ENCODE measurements at regions not wholly inside any gene's neighbourhood (a gene's known extent, or its start where the extent isn't known, plus 50 kb on each side); places are given as distances from the start of the nearest gene placed in this dataset.

GRCh38 chr3:197425485-197426120 is 127.2 kb upstream of the DLG1 start:
- H3K4me1 ChIP-seq (ENCODE audit: control insufficient read depth in 2 of 2, insufficient read depth in 2 of 2, low read length in 2 of 2), result peaks cover 0 to 25% of the 10 kb centered on the region in 2 donors
- H3K4me3 ChIP-seq (ENCODE audit: low read length in 2 of 2), result no peak overlapping the region
- DNase-seq (ENCODE audit: low read depth in 6 of 9, low spot score in 9 of 9), result no peak
- no peak overlapping the region for H3K27ac ChIP-seq (ENCODE audit: low read depth in 1 of 2, low read length in 1 of 2)
- H3K9me3 ChIP-seq (ENCODE audit: control insufficient read depth in 2 of 2, insufficient read depth in 1 of 2, low read length in 1 of 2), result no peaks in the 10 kb centered on the region
- H3K27me3 ChIP-seq (ENCODE audit: control insufficient read depth in 2 of 2, insufficient read depth in 1 of 2, low read length in 1 of 2), result peaks cover 0 to 10% of the 10 kb centered on the region in 2 donors
- 91% methylated on average over 14 of the region's 14 CpGs for WGBS
- no peaks in the 10 kb centered on the region for H3K36me3 ChIP-seq (ENCODE audit: control insufficient read depth in 2 of 2, insufficient read depth in 2 of 2, low read length in 1 of 2)

GRCh38 chr3:197424674-197425484 is 126.5 kb upstream of the DLG1 start:
- H3K36me3 ChIP-seq (ENCODE audit: control insufficient read depth in 2 of 2, insufficient read depth in 2 of 2, low read length in 1 of 2), result no peaks in the 10 kb centered on the region
- H3K9me3 ChIP-seq (ENCODE audit: control insufficient read depth in 2 of 2, insufficient read depth in 1 of 2, low read length in 1 of 2), result no peaks in the 10 kb centered on the region
- H3K4me1 ChIP-seq (ENCODE audit: control insufficient read depth in 2 of 2, insufficient read depth in 2 of 2, low read length in 2 of 2), result peaks cover 0 to 23% of the 10 kb centered on the region in 2 donors
- H3K27me3 ChIP-seq (ENCODE audit: control insufficient read depth in 2 of 2, insufficient read depth in 1 of 2, low read length in 1 of 2), result peaks cover 0 to 10% of the 10 kb centered on the region in 2 donors
- H3K4me3 ChIP-seq (ENCODE audit: low read length in 2 of 2), result no peak overlapping the region
- no peak overlapping the region for H3K27ac ChIP-seq (ENCODE audit: low read depth in 1 of 2, low read length in 1 of 2)
- 81% methylated on average over 14 of the region's 14 CpGs for WGBS
- no peak for DNase-seq (ENCODE audit: low read depth in 6 of 9, low spot score in 9 of 9)

- DNase-seq (ENCODE audit: low read depth in 6 of 9, low spot score in 9 of 9), result no peak
- 81% methylated on average over 11 of the region's 11 CpGs for WGBS
- H3K36me3 ChIP-seq (ENCODE audit: control insufficient read depth in 2 of 2, insufficient read depth in 2 of 2, low read length in 1 of 2), result no peaks in the 10 kb centered on the region
- no peaks in the 10 kb centered on the region for H3K9me3 ChIP-seq (ENCODE audit: control insufficient read depth in 2 of 2, insufficient read depth in 1 of 2, low read length in 1 of 2)
- H3K4me3 ChIP-seq (ENCODE audit: low read length in 2 of 2), result no peak overlapping the region
- H3K27me3 ChIP-seq (ENCODE audit: control insufficient read depth in 2 of 2, insufficient read depth in 1 of 2, low read length in 1 of 2), result peaks cover 0 to 10% of the 10 kb centered on the region in 2 donors
- peaks cover 0 to 16% of the 10 kb centered on the region in 2 donors for H3K4me1 ChIP-seq (ENCODE audit: control insufficient read depth in 2 of 2, insufficient read depth in 2 of 2, low read length in 2 of 2)
- no peak overlapping the region for H3K27ac ChIP-seq (ENCODE audit: low read depth in 1 of 2, low read length in 1 of 2)
Observed at GRCh38 chr3:197424266-197424665, 125.9 kb upstream of the DLG1 start.

- no peak for DNase-seq (ENCODE audit: low read depth in 6 of 9, low spot score in 9 of 9)
- no peaks in the 10 kb centered on the region for H3K9me3 ChIP-seq (ENCODE audit: control insufficient read depth in 2 of 2, insufficient read depth in 1 of 2, low read length in 1 of 2)
- H3K27ac ChIP-seq (ENCODE audit: low read depth in 1 of 2, low read length in 1 of 2), result no peak overlapping the region
- WGBS, result 88% methylated on average over 11 of the region's 11 CpGs
- H3K27me3 ChIP-seq (ENCODE audit: control insufficient read depth in 2 of 2, insufficient read depth in 1 of 2, low read length in 1 of 2), result peaks cover 0 to 8% of the 10 kb centered on the region in 2 donors
- peaks cover 0 to 13% of the 10 kb centered on the region in 2 donors for H3K4me1 ChIP-seq (ENCODE audit: control insufficient read depth in 2 of 2, insufficient read depth in 2 of 2, low read length in 2 of 2)
- no peaks in the 10 kb centered on the region for H3K36me3 ChIP-seq (ENCODE audit: control insufficient read depth in 2 of 2, insufficient read depth in 2 of 2, low read length in 1 of 2)
- H3K4me3 ChIP-seq (ENCODE audit: low read length in 2 of 2), result no peak overlapping the region
Observed at GRCh38 chr3:197423376-197423775, 125.0 kb upstream of the DLG1 start.

- 89% methylated on average over 7 of the region's 7 CpGs for WGBS
- Histone ChIP-seq H3K27ac (ENCODE audit: low read depth in 1 of 2, low read length in 1 of 2) (no peak overlapping the region), H3K9me3 (ENCODE audit: control insufficient read depth in 2 of 2, insufficient read depth in 1 of 2, low read length in 1 of 2) (no peaks in the 10 kb centered on the region), H3K4me3 (ENCODE audit: low read length in 2 of 2) (no peak overlapping the region), H3K27me3 (ENCODE audit: control insufficient read depth in 2 of 2, insufficient read depth in 1 of 2, low read length in 1 of 2) (peaks cover 0 to 5% of the 10 kb centered on the region in 2 donors), H3K4me1 (ENCODE audit: control insufficient read depth in 2 of 2, insufficient read depth in 2 of 2, low read length in 2 of 2) (peaks cover 0 to 6% of the 10 kb centered on the region in 2 donors), H3K36me3 (ENCODE audit: control insufficient read depth in 2 of 2, insufficient read depth in 2 of 2, low read length in 1 of 2) (no peaks in the 10 kb centered on the region)
- no peak for DNase-seq (ENCODE audit: low read depth in 6 of 9, low spot score in 9 of 9)
Observed at GRCh38 chr3:197422506-197422905, 124.1 kb upstream of the DLG1 start.

GRCh38 chr3:197421021-197421420 is 122.6 kb upstream of the DLG1 start:
- peaks cover 0 to 6% of the 10 kb centered on the region in 2 donors for H3K4me1 ChIP-seq (ENCODE audit: control insufficient read depth in 2 of 2, insufficient read depth in 2 of 2, low read length in 2 of 2)
- no peak for DNase-seq (ENCODE audit: low read depth in 6 of 9, low spot score in 9 of 9)
- no peak overlapping the region for H3K4me3 ChIP-seq (ENCODE audit: low read length in 2 of 2)
- H3K9me3 ChIP-seq (ENCODE audit: control insufficient read depth in 2 of 2, insufficient read depth in 1 of 2, low read length in 1 of 2), result no peaks in the 10 kb centered on the region
- WGBS, result 90% methylated on average over 9 of the region's 9 CpGs
- peaks cover 0 to 5% of the 10 kb centered on the region in 2 donors for H3K27me3 ChIP-seq (ENCODE audit: control insufficient read depth in 2 of 2, insufficient read depth in 1 of 2, low read length in 1 of 2)
- H3K36me3 ChIP-seq (ENCODE audit: control insufficient read depth in 2 of 2, insufficient read depth in 2 of 2, low read length in 1 of 2), result no peaks in the 10 kb centered on the region
- H3K27ac ChIP-seq (ENCODE audit: low read depth in 1 of 2, low read length in 1 of 2), result no peak overlapping the region

- Histone ChIP-seq H3K4me3 (ENCODE audit: low read length in 2 of 2) (no peak overlapping the region), H3K9me3 (ENCODE audit: control insufficient read depth in 2 of 2, insufficient read depth in 1 of 2, low read length in 1 of 2) (no peaks in the 10 kb centered on the region), H3K27me3 (ENCODE audit: control insufficient read depth in 2 of 2, insufficient read depth in 1 of 2, low read length in 1 of 2) (peaks cover 0 to 5% of the 10 kb centered on the region in 2 donors), H3K27ac (ENCODE audit: low read depth in 1 of 2, low read length in 1 of 2) (no peak overlapping the region), H3K36me3 (ENCODE audit: control insufficient read depth in 2 of 2, insufficient read depth in 2 of 2, low read length in 1 of 2) (no peaks in the 10 kb centered on the region), H3K4me1 (ENCODE audit: control insufficient read depth in 2 of 2, insufficient read depth in 2 of 2, low read length in 2 of 2) (peaks cover 0 to 6% of the 10 kb centered on the region in 2 donors)
- WGBS, result 91% methylated on average over 4 of the region's 4 CpGs
- DNase-seq (ENCODE audit: low read depth in 6 of 9, low spot score in 9 of 9), result no peak
Observed at GRCh38 chr3:197420566-197420965, 122.2 kb upstream of the DLG1 start.

GRCh38 chr3:197420115-197420514 is 121.7 kb upstream of the DLG1 start:
- no peak overlapping the region for H3K27ac ChIP-seq (ENCODE audit: low read depth in 1 of 2, low read length in 1 of 2)
- H3K27me3 ChIP-seq (ENCODE audit: control insufficient read depth in 2 of 2, insufficient read depth in 1 of 2, low read length in 1 of 2), result peaks cover 0 to 3% of the 10 kb centered on the region in 2 donors
- no peaks in the 10 kb centered on the region for H3K9me3 ChIP-seq (ENCODE audit: control insufficient read depth in 2 of 2, insufficient read depth in 1 of 2, low read length in 1 of 2)
- H3K4me3 ChIP-seq (ENCODE audit: low read length in 2 of 2), result no peak overlapping the region
- DNase-seq (ENCODE audit: low read depth in 6 of 9, low spot score in 9 of 9), result no peak
- H3K4me1 ChIP-seq (ENCODE audit: control insufficient read depth in 2 of 2, insufficient read depth in 2 of 2, low read length in 2 of 2), result peaks cover 0 to 6% of the 10 kb centered on the region in 2 donors
- no peaks in the 10 kb centered on the region for H3K36me3 ChIP-seq (ENCODE audit: control insufficient read depth in 2 of 2, insufficient read depth in 2 of 2, low read length in 1 of 2)
- WGBS, result 93% methylated on average over 2 of the region's 2 CpGs

- Histone ChIP-seq H3K36me3 (ENCODE audit: control insufficient read depth in 2 of 2, insufficient read depth in 2 of 2, low read length in 1 of 2) (no peaks in the 10 kb centered on the region), H3K4me3 (ENCODE audit: low read length in 2 of 2) (no peak overlapping the region), H3K27ac (ENCODE audit: low read depth in 1 of 2, low read length in 1 of 2) (no peak overlapping the region), H3K9me3 (ENCODE audit: control insufficient read depth in 2 of 2, insufficient read depth in 1 of 2, low read length in 1 of 2) (no peaks in the 10 kb centered on the region), H3K4me1 (ENCODE audit: control insufficient read depth in 2 of 2, insufficient read depth in 2 of 2, low read length in 2 of 2) (peaks cover 0 to 6% of the 10 kb centered on the region in 2 donors), H3K27me3 (ENCODE audit: control insufficient read depth in 2 of 2, insufficient read depth in 1 of 2, low read length in 1 of 2) (peaks cover 0 to 3% of the 10 kb centered on the region in 2 donors)
- DNase-seq (ENCODE audit: low read depth in 6 of 9, low spot score in 9 of 9), result no peak
- 70% methylated on average over 2 of the region's 2 CpGs for WGBS
Observed at GRCh38 chr3:197419696-197420095, 121.3 kb upstream of the DLG1 start.
